ENCODE measurements at regions not wholly inside any gene's neighbourhood (a gene's known extent, or its start where the extent isn't known, plus 50 kb on each side); places are given as distances from the start of the nearest gene placed in this dataset.

- TF ChIP-seq CTCF (IDR thresholded peaks at IDR 0.05; ENCODE audit: low read depth, low read length, missing input control) (no peak), HNF4G (IDR thresholded peaks at IDR 0.05) (no peak), ZBTB33 (IDR thresholded peaks at IDR 0.05) (no peak), YY1 (IDR thresholded peaks at IDR 0.05) (no peak)
Measured at GRCh38 chr15:79527821-79528220, 95.7 kb downstream of the MINAR1 start (continued).

- Histone ChIP-seq H3K36me3 (ENCODE audit: control insufficient read depth in 4 of 4, insufficient read depth in 3 of 4, low read depth in 1 of 4, low read length in 3 of 4) (no peaks in the 10 kb centered on the region), H3K4me1 (ENCODE audit: control insufficient read depth in 4 of 4, insufficient read depth in 4 of 4, low read length in 3 of 4) (no peaks in the 10 kb centered on the region), H3K9me3 (ENCODE audit: control insufficient read depth in 4 of 4, low read length in 3 of 4) (no peaks in the 10 kb centered on the region), H3K9ac (ENCODE audit: low read depth in 1 of 2, low read length in 2 of 2) (no peak overlapping the region), H3K27ac (ENCODE audit: low read depth in 1 of 2, low read length in 2 of 2) (no peak overlapping the region), H3K4me3 (ENCODE audit: low read depth in 1 of 3, low read length in 3 of 3) (no peak overlapping the region), H3K27me3 (ENCODE audit: control insufficient read depth in 4 of 4, insufficient read depth in 4 of 4, low read length in 3 of 4) (peaks cover 0 to 2% (median 0%) of the 10 kb centered on the region in 4 donors)
- WGBS: 79% methylated on average over 8 of the region's 8 CpGs
- DNase-seq (ENCODE audit: low spot score): no peak
- TF ChIP-seq RAD21 (IDR thresholded peaks at IDR 0.05) (no peak), SP1 (IDR thresholded peaks at IDR 0.05) (no peak), FOXA2 (IDR thresholded peaks at IDR 0.05) (no peak), REST (IDR thresholded peaks at IDR 0.05) (no peak), ATF3 (IDR thresholded peaks at IDR 0.05) (no peak), CTCF (IDR thresholded peaks at IDR 0.05; ENCODE audit: low read depth, low read length, missing input control) (no peak), GABPA (IDR thresholded peaks at IDR 0.05 in 1 of 2, conservative IDR thresholded peaks at IDR 0.05 in 1 of 2) (no peak)
Measured at GRCh38 chr15:79529157-79529785, 97.1 kb downstream of the MINAR1 start.

Data from liver (tissue), 8 donors.